Effector memory CD8-positive, alpha-beta T cell (primary cell): ENCODE measurements at regions not wholly inside any gene's neighbourhood (a gene's known extent, or its start where the extent isn't known, plus 50 kb on each side); places are given as distances from the start of the nearest gene placed in this dataset.

Experiments used
- ATAC-seq: fragments of 150-1000 bp; cut with Tn5 transposase; replicated peaks from 2 replicates; pipeline ENCODE4 v1.10.0; 2021; ENCODE audit warnings: mild to moderate bottlenecking, moderate library complexity
- DNase-seq, 3 experiments: peaks; one replicate each; pipeline ENCODE4 v3.0.0; 2021
- H3K27ac Mint-ChIP-seq, 2 donors: one replicate each; pipeline ENCODE4 v1.8.0; 2022; ENCODE audit warnings: mild to moderate bottlenecking in 2 of 2, mixed read lengths in 2 of 2, moderate library complexity in 2 of 2
- H3K27me3 Mint-ChIP-seq, 2 donors: one replicate each; pipeline ENCODE4 v1.8.0; 2022; ENCODE audit warnings: mixed read lengths in 2 of 2
- H3K36me3 Mint-ChIP-seq: one replicate; pipeline ENCODE4 v1.8.0; 2022; ENCODE audit warnings: mild to moderate bottlenecking, moderate library complexity, mixed read lengths; ENCODE audit not compliant: insufficient read depth
- H3K4me1 Mint-ChIP-seq, 2 donors: one replicate each; pipeline ENCODE4 v1.8.0; 2022; ENCODE audit warnings: low read depth in 2 of 2, mixed read lengths in 2 of 2
- H3K4me3 Mint-ChIP-seq, 2 donors: one replicate each; pipeline ENCODE4 v1.8.0; 2022; ENCODE audit warnings: mild to moderate bottlenecking in 2 of 2, mixed read lengths in 2 of 2, moderate library complexity in 2 of 2
- H3K9me3 Mint-ChIP-seq, 2 donors: one replicate each; pipeline ENCODE4 v1.8.0; 2022; ENCODE audit warnings: mixed read lengths in 2 of 2

- H3K27ac Mint-ChIP-seq = no peak overlapping the region
- H3K27me3 Mint-ChIP-seq = no peaks in the 10 kb centered on the region
- DNase-seq (no peak), ATAC-seq (no peak)
- H3K4me1 Mint-ChIP-seq = no peaks in the 10 kb centered on the region
- H3K4me3 Mint-ChIP-seq = no peak overlapping the region
- no peaks in the 10 kb centered on the region for H3K36me3 Mint-ChIP-seq
- no peaks in the 10 kb centered on the region for H3K9me3 Mint-ChIP-seq
Observed at GRCh38 chr1:36614991-36615390, 132.3 kb upstream of the CSF3R start.

GRCh38 chr1:36614571-36614970, 131.9 kb upstream of the CSF3R start:
- H3K9me3 Mint-ChIP-seq = no peaks in the 10 kb centered on the region
- H3K4me1 Mint-ChIP-seq = no peaks in the 10 kb centered on the region
- no peaks in the 10 kb centered on the region for H3K27me3 Mint-ChIP-seq
- DNase-seq = no peak
- ATAC-seq = no peak
- H3K36me3 Mint-ChIP-seq = no peaks in the 10 kb centered on the region
- no peak overlapping the region for H3K4me3 Mint-ChIP-seq
- no peak overlapping the region for H3K27ac Mint-ChIP-seq

GRCh38 chr1:36613721-36614120, 131.0 kb upstream of the CSF3R start:
- Mint-ChIP-seq H3K36me3 (no peaks in the 10 kb centered on the region), H3K27me3 (no peaks in the 10 kb centered on the region), H3K27ac (no peak overlapping the region), H3K9me3 (no peaks in the 10 kb centered on the region), H3K4me1 (peaks cover 3 to 6% of the 10 kb centered on the region in 2 donors), H3K4me3 (no peak overlapping the region)
- ATAC-seq (no peak), DNase-seq (no peak)

GRCh38 chr1:36612881-36613280, 130.2 kb upstream of the CSF3R start:
- Mint-ChIP-seq H3K4me3 (no peak overlapping the region), H3K9me3 (no peaks in the 10 kb centered on the region), H3K4me1 (peaks cover 4 to 6% of the 10 kb centered on the region in 2 donors), H3K27ac (no peak overlapping the region), H3K36me3 (no peaks in the 10 kb centered on the region), H3K27me3 (no peaks in the 10 kb centered on the region)
- DNase-seq (no peak), ATAC-seq (no peak)

DNA sequence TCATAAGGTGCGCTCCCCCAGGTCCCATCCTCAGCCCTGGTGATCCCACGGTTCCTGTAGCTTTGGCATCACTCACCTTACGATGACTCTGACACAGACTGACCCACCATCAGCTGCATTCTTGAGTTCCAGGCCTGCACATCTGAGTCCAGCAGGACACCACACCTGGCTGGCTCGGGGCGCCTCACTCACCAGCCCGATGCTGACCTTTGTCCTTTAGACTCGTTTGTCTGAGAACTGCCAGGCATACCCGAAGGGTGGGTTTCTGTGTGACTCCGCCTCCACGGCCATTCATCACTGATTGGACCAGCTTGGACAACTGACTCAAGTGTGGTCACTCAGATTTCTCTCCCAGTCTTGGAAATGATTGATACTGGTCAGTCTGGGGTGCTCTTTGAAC, 129.4 kb upstream of the CSF3R start:
- ATAC-seq (no peak), DNase-seq (no peak)
- Mint-ChIP-seq H3K4me1 (peaks cover 12% of the 10 kb centered on the region in 2 donors), H3K4me3 (no peak overlapping the region), H3K27ac (no peak overlapping the region), H3K9me3 (no peaks in the 10 kb centered on the region), H3K36me3 (no peaks in the 10 kb centered on the region), H3K27me3 (no peaks in the 10 kb centered on the region)

DNA sequence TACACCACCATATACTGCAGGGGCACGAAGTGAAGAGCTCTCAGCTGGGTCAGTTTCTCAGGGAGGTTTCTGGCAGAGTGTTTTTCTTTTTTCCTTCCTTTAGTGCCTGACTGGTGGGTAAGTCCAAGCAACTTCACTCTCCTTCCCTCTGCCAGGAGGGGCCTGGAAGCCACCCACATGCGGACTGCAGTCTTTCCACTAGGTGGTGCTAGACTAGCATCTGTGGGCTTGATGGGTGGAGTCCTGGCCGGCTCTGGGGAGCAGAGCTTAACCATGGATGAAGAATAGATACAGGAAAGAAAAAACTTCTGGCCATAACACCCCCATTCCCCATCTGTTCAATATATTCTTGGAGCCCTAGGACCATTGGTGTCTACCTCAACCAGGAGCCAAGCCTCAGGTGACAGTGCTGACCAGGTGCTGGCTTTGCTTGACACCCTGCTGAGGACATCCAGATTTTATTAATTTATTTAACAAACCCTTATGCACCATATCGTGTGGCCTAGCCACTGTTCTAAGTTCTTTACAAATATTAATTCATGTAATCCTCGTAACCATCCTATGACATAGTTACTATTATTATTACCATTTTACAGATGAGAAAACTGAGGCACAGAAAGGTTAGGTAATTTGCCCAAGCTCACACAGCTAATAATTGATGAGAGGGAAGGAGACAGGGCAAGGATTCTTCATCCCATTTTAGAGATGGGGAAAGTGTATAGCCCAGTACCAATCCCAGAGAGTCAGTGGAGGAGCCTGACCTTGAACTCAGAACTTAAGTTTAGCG, 126.7 kb upstream of the CSF3R start:
- Mint-ChIP-seq H3K36me3 (no peaks in the 10 kb centered on the region), H3K27me3 (no peaks in the 10 kb centered on the region), H3K9me3 (no peaks in the 10 kb centered on the region), H3K27ac (no peak overlapping the region), H3K4me3 (no peak overlapping the region), H3K4me1 (peaks cover 32 to 36% of the 10 kb centered on the region in 2 donors)
- DNase-seq (peak; percentile 30 to 44 (median 43)), ATAC-seq (peak; percentile 39)

DNA sequence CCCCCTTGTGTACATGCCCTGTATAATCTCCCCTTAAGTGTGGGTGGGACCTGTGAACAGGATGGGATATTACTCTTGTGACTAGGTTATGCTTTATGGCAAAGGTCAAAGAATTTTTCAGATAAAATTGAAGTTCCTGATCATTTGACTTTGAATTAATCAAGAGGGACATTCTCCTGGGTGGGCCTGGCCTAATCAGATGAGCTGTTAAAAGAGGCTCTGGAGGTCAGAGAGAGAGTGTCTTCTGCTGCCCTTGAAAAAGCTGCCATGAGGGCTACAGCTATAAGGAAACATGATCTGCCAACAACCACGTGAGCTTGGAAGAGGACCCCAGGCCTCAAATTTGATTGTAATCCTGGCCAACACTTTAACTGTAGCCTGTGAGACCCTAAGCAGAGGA, 125.6 kb upstream of the CSF3R start:
- DNase-seq (no peak), ATAC-seq (no peak)
- Mint-ChIP-seq H3K36me3 (no peaks in the 10 kb centered on the region), H3K4me3 (no peak overlapping the region), H3K27ac (no peak overlapping the region), H3K4me1 (peaks cover 32 to 36% of the 10 kb centered on the region in 2 donors), H3K9me3 (no peaks in the 10 kb centered on the region), H3K27me3 (peaks cover 0 to under 1% of the 10 kb centered on the region in 2 donors)

GRCh38 chr1:36607263-36607651, 124.5 kb upstream of the CSF3R start:
- H3K4me1 Mint-ChIP-seq = peaks cover 32 to 36% of the 10 kb centered on the region in 2 donors

DNA sequence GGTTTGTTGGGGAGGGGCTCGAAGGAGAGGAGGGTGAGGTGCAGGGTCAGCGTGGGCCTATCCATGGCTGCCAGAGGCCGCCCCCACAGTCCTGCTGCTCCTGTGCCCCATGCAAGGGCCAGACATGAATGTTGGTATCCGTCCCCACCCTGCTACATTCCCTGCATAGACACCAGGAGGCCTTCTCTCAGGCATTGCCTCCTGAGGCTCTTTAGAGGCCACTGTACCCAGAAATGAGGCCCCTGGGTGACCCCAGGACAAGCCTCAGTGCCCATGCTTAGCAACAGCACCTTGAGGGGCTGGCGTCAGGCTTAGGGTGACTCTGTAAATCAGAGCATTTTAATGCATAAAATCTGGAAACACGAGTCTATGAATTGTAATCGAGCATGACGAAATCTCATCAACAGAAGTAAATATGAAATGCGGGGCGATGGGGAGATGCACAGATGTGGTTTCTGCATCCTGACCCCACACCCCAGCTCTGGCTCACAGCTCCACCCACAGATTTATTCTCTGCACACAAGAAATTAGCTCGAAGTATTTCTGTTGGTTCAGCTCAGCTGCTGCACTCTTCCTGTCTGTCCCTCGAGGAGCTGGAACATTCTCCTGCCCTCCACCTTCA, 124.0 kb upstream of the CSF3R start:
- peaks cover 10 to 13% of the 10 kb centered on the region in 2 donors for H3K27me3 Mint-ChIP-seq
- DNase-seq (peak; percentile 5 to 25 (median 20)), ATAC-seq (peak; percentile 78)
- no peaks in the 10 kb centered on the region for H3K36me3 Mint-ChIP-seq
- H3K4me1 Mint-ChIP-seq = peaks cover 32 to 36% of the 10 kb centered on the region in 2 donors
- peaks cover 0 to 3% of the 10 kb centered on the region in 2 donors for H3K9me3 Mint-ChIP-seq
- H3K27ac Mint-ChIP-seq = peak overlapping the region; percentile 49 to 66
- H3K4me3 Mint-ChIP-seq = peak overlapping the region; percentile 14 to 59

More at GRCh38 chr1:36607263-36607651, 124.5 kb upstream of the CSF3R start:
- ATAC-seq (no peak), DNase-seq (no peak)
- peaks cover 10% of the 10 kb centered on the region in 2 donors for H3K27me3 Mint-ChIP-seq
- H3K27ac Mint-ChIP-seq = peak overlapping the region in 1 of 2 donors; percentile 66
- peak overlapping the region; percentile 14 to 59 for H3K4me3 Mint-ChIP-seq
- H3K9me3 Mint-ChIP-seq = peaks cover 0 to 3% of the 10 kb centered on the region in 2 donors
- no peaks in the 10 kb centered on the region for H3K36me3 Mint-ChIP-seq

DNA sequence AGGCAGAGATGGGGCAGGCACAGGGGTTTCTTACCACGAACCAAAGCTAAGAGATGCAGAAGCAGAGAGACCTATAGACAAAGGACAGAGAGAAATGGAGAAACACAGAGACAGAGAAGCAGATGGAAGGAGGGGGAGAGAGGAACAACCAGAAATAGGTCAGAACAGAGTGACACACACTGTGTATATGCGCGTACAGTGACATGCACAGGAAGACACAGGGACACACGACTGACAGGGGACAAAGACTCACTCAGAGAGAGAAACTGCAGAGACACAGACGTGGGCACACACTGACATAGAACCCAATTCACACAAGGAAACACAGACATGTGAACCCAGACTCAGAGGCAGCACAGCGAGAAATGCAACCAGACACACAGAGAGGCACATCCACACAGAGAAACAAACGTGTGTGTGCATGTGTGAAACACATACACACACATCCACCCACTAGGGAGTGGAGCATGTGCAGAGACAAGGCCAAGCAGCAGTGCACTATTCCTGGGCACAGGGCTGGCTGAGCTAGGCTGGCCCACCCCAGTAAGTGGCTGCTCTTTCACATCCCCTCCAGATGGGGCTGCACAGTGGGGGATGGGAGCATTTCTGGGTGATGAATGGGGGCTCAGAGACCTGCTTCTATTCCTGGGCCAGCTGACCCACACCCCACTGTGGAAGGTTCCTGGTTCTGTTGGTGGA, 123.4 kb upstream of the CSF3R start:
- ATAC-seq = peak; percentile 66
- peak overlapping the region; percentile 14 to 59 for H3K4me3 Mint-ChIP-seq
- H3K27ac Mint-ChIP-seq = peak overlapping the region; percentile 49 to 66
- DNase-seq = no peak
- H3K27me3 Mint-ChIP-seq = peaks cover 13 to 16% of the 10 kb centered on the region in 2 donors
- peaks cover 0 to 3% of the 10 kb centered on the region in 2 donors for H3K9me3 Mint-ChIP-seq
- peaks cover 32 to 36% of the 10 kb centered on the region in 2 donors for H3K4me1 Mint-ChIP-seq
- H3K36me3 Mint-ChIP-seq = no peaks in the 10 kb centered on the region

DNA sequence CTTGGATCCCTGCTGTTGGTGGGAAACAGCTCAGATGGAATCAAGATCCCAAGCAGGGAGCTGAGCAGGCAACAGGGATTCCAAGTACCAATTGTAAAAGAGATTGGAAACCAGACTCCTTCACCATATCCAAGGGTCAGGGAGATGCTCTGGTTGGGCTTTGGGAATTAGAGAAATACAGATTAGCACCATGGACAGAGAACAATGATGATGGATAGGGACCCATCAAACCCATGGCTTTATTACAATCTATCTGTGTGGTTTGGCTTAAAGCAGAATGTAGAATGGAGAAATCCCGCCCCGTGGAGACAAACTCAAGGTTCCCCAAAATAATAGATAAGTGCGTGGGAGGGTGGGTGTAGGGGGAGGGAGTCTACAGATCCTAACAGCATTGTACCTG, 120.7 kb upstream of the CSF3R start:
- peaks cover 0 to 3% of the 10 kb centered on the region in 2 donors for H3K9me3 Mint-ChIP-seq
- ATAC-seq (no peak), DNase-seq (no peak)
- H3K27ac Mint-ChIP-seq = peak overlapping the region in 1 of 2 donors; percentile 9
- peaks cover 29 to 32% of the 10 kb centered on the region in 2 donors for H3K4me1 Mint-ChIP-seq
- H3K4me3 Mint-ChIP-seq = no peak overlapping the region
- H3K27me3 Mint-ChIP-seq = peaks cover 17 to 20% of the 10 kb centered on the region in 2 donors
- no peaks in the 10 kb centered on the region for H3K36me3 Mint-ChIP-seq

- peaks cover 0 to 3% of the 10 kb centered on the region in 2 donors for H3K9me3 Mint-ChIP-seq
- no peak overlapping the region for H3K27ac Mint-ChIP-seq
- ATAC-seq (no peak), DNase-seq (no peak)
- H3K4me3 Mint-ChIP-seq = no peak overlapping the region
- H3K4me1 Mint-ChIP-seq = peaks cover 21 to 26% of the 10 kb centered on the region in 2 donors
- H3K27me3 Mint-ChIP-seq = peaks cover 28 to 30% of the 10 kb centered on the region in 2 donors
- no peaks in the 10 kb centered on the region for H3K36me3 Mint-ChIP-seq
Observed at GRCh38 chr1:36602184-36602583, 119.5 kb upstream of the CSF3R start.

DNA sequence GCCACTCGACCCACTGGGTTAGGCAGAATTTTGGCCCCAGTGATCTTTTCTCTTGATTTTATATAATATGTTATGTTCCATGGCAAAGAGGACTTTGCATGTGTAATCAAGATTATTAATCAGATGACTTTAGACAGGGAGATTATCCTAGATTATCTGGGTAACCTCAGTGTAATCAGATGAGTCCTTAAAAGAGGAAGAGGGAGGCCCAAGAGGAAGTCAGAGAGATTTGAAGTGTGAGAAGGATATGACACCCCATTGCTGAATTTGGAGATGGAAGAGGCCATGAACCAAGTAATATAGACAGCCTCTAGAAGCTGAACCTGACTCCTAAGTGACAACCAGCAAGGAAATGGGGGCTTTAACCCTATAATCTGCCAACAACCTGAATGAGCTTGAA, 117.1 kb upstream of the CSF3R start:
- Mint-ChIP-seq H3K9me3 (peaks cover 0 to 3% of the 10 kb centered on the region in 2 donors), H3K27me3 (peaks cover 34 to 51% of the 10 kb centered on the region in 2 donors), H3K27ac (no peak overlapping the region), H3K4me3 (no peak overlapping the region), H3K36me3 (no peaks in the 10 kb centered on the region), H3K4me1 (peaks cover 0 to 4% of the 10 kb centered on the region in 2 donors)
- ATAC-seq = no peak
- no peak for DNase-seq
